Mesothelial cell of epicardium (in vitro differentiated cells): ENCODE measurements at regions not wholly inside any gene's neighbourhood (a gene's known extent, or its start where the extent isn't known, plus 50 kb on each side); places are given as distances from the start of the nearest gene placed in this dataset.

Experiments used
- DNase-seq, 2 experiments: peaks; one replicate each; pipeline ENCODE4 v3.0.0; 2021; ENCODE audit warnings: low spot score in 2 of 2; ENCODE audit not compliant: unreplicated experiment in 2 of 2
- H3K27ac Mint-ChIP-seq: 2 replicates; pipeline ENCODE4 v1.8.0; 2021; ENCODE audit warnings: mixed read lengths
- H3K27me3 Mint-ChIP-seq: 2 replicates; pipeline ENCODE4 v1.8.0; 2021; ENCODE audit warnings: low read depth, mixed read lengths
- H3K36me3 Mint-ChIP-seq: 2 replicates; pipeline ENCODE4 v1.8.0; 2021; ENCODE audit warnings: mixed read lengths
- H3K4me1 Mint-ChIP-seq: 2 replicates; pipeline ENCODE4 v1.8.0; 2021; ENCODE audit warnings: mixed read lengths
- H3K4me3 Mint-ChIP-seq: 2 replicates; pipeline ENCODE4 v1.8.0; 2021; ENCODE audit warnings: mild to moderate bottlenecking, moderate library complexity, mixed read lengths
- H3K9me3 Mint-ChIP-seq: 2 replicates; pipeline ENCODE4 v1.8.0; 2021; ENCODE audit warnings: mixed read lengths
- CTCF ChIP-seq: fragments of 200-600 bp; sonication (generic); IDR thresholded peaks from one replicate; pipeline ENCODE4 v1.5.0; 2021; ENCODE audit warnings: antibody characterized with exemption; ENCODE audit not compliant: unreplicated experiment

DNA sequence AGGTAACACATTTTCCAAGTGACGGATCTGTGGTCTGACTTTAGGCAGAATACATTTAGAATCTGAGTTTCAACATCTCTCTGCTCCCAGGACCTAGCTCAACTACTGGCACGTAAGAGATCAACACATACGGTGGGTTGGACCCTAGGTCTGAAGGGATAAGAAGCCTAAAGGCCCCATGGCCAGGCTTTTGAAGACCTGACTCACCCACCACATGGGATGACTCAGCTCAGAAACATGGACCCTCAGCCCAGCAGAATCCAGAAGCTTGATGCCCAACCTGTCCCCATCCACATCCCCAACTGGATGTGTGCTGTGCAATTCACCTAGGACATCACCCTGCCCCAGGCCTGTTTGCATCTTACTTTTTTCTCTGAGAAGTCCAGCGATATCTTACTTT is 770.2 kb downstream of the BCL11B start:
- peaks cover 12% of the 10 kb centered on the region for H3K27me3 Mint-ChIP-seq
- H3K4me1 Mint-ChIP-seq: no peaks in the 10 kb centered on the region
- no peak overlapping the region for H3K4me3 Mint-ChIP-seq
- no peaks in the 10 kb centered on the region for H3K36me3 Mint-ChIP-seq
- TF ChIP-seq CTCF: no peak
- no peaks in the 10 kb centered on the region for H3K9me3 Mint-ChIP-seq
- H3K27ac Mint-ChIP-seq: no peak overlapping the region
- no peak for DNase-seq

DNA sequence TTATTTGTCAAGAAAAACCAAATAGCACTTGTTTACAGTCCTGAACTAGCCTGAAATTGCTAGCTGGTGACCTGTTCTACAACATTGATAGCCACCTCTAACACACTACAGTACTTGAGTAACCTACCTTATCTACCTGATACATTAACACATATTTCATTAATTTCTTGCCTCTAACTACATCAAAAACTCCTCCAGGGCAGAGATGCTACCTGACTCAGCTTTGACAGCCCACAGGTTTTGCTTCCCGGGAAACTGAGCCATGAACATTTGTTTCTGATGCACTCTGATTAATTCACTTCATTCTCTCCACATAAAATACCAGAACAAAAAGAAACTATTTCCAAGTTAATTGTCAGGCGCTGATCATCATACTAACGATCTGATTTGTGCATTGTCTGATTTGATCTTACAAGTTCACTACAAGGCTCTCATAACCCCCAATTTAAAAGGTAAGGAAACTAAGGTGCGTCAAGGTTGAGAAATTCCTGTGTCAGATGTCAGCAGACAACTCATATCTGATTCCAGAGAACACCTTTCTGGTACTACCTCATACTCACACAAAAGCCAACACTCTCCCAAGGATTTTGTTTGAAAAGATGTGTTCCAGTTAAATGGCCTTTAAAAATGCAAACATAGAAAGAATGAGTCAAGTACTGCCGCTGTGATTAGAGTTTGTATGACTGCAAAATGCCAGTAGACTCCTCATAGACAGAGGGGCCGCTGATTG is 768.7 kb downstream of the BCL11B start:
- Mint-ChIP-seq H3K27me3 (peaks cover 11% of the 10 kb centered on the region), H3K4me3 (no peak overlapping the region), H3K36me3 (no peaks in the 10 kb centered on the region), H3K4me1 (no peaks in the 10 kb centered on the region), H3K27ac (no peak overlapping the region), H3K9me3 (peaks cover 4% of the 10 kb centered on the region)
- no peak for DNase-seq
- TF ChIP-seq CTCF: no peak

DNA sequence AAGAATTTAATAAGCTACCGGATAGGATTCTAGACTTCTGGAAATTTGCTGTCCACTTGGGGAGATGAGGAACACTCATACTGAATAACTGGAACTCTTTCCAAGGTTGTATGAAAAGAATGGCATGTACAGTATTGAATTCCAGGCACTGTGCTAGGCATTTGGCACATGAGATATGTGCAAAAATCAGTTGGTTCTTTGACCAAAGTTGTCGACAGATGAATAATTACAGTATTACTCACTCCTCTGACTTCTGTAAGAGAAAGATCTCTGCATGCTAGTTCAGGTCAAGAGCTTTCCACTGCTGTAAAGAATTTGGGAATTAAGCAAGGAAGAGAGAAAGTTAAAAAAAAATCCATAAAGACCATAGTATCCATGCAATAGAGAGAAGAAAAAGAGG is 764.7 kb downstream of the BCL11B start:
- H3K4me1 Mint-ChIP-seq: no peaks in the 10 kb centered on the region
- H3K27me3 Mint-ChIP-seq: peaks cover 25% of the 10 kb centered on the region
- no peak for TF ChIP-seq CTCF
- H3K27ac Mint-ChIP-seq: no peak overlapping the region
- H3K4me3 Mint-ChIP-seq: no peak overlapping the region
- no peak for DNase-seq
- no peaks in the 10 kb centered on the region for H3K36me3 Mint-ChIP-seq
- H3K9me3 Mint-ChIP-seq: peaks cover 4% of the 10 kb centered on the region

DNA sequence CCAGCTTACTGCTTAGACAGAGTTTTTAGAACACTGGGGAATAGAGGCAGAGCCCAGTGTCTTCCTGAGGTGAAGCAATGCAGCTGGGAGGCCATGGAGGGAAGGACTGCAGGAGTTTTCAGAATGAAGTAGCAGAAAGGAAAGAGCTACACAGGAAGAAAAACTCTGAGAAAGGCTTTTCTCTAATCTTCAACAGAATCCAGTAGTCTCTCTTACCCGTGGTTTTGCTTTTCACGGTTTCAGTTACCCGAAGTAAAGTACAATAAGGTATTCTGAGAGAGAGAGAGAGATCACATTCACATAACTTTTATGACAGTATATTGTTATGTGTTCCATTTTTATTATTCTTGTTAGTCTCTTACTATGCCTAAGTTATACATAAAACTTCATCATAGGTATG is 761.6 kb downstream of the BCL11B start:
- no peaks in the 10 kb centered on the region for H3K36me3 Mint-ChIP-seq
- H3K4me1 Mint-ChIP-seq: no peaks in the 10 kb centered on the region
- peaks cover 4% of the 10 kb centered on the region for H3K9me3 Mint-ChIP-seq
- no peak overlapping the region for H3K27ac Mint-ChIP-seq
- DNase-seq: no peak
- no peak for TF ChIP-seq CTCF
- H3K4me3 Mint-ChIP-seq: no peak overlapping the region
- peaks cover 21% of the 10 kb centered on the region for H3K27me3 Mint-ChIP-seq

DNA sequence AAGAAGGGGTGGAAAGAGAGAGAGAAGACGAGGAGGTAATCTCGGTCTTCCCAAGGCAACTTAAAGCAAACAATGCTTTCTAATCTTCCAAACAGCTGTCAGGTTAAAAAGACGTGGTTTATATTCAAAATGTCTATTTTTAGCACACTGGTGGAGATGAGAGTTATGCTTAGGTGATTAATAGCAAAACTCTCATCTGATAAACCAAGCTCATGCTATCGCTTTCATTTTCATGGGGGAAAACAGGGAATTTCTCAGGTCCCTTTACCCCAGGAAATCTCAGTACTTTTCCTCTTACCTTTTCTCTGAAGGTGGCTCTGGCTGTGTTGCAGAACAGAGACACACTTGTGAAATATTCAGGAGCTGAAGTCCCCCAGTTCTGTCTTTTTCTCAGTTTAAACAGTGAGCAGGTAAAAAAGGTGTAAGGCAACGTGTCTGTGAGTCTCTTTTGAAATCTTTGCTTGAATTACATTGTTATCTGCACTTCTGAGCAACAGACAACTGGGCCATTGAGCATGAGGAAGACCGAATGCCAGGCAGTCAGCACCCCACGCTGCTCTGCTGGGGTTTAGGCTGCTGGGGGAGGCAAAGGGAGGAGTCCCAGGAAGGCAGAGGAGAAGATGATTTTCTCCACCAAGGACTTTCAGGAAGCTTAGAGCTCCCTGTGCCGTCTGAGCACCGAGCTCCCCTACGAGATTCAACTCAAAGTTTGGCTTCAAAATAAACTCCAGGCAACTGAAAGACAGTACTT is 759.3 kb downstream of the BCL11B start:
- H3K36me3 Mint-ChIP-seq: no peaks in the 10 kb centered on the region
- H3K4me3 Mint-ChIP-seq: no peak overlapping the region
- H3K4me1 Mint-ChIP-seq: no peaks in the 10 kb centered on the region

More for the DNA sequence above, 759.3 kb downstream of the BCL11B start:
- no peak for DNase-seq
- Mint-ChIP-seq H3K27me3 (peaks cover 21% of the 10 kb centered on the region), H3K9me3 (no peaks in the 10 kb centered on the region), H3K27ac (no peak overlapping the region)
- no peak for TF ChIP-seq CTCF
